Neural cell (in vitro differentiated cells): ENCODE measurements at regions not wholly inside any gene's neighbourhood (a gene's known extent, or its start where the extent isn't known, plus 50 kb on each side); places are given as distances from the start of the nearest gene placed in this dataset.

Source experiments
- H2AFZ ChIP-seq: fragments of 200-600, 300-800 bp; sonication (generic), shearing (Covaris generic); 2 replicates; pipeline ENCODE4 v1.6.0; 2014; ENCODE audit warnings: low read depth, mild to moderate bottlenecking, antibody characterized with exemption, low read length, moderate library complexity
- H3F3A ChIP-seq: fragments of 200-600 bp; shearing (Covaris generic); 2 replicates; pipeline ENCODE4 v1.6.1; 2016; ENCODE audit warnings: mild to moderate bottlenecking, moderate library complexity, mixed read lengths, antibody characterized with exemption, low read length; ENCODE audit not compliant: insufficient read depth, poor library complexity, severe bottlenecking
- H3K27ac ChIP-seq: fragments of 200-600, 300-800 bp; sonication (generic), shearing (Covaris generic); 2 replicates; pipeline ENCODE4 v1.5.1; 2014; ENCODE audit warnings: mild to moderate bottlenecking, low read length, moderate library complexity
- H3K27me3 ChIP-seq: fragments of 300-800, 200-600 bp; sonication (generic), shearing (Covaris generic); 2 replicates; pipeline ENCODE4 v1.6.0; 2014; ENCODE audit warnings: mild to moderate bottlenecking, low read depth, low read length, moderate library complexity; ENCODE audit not compliant: insufficient read depth
- H3K36me3 ChIP-seq: fragments of 300-800, 200-600 bp; sonication (generic), shearing (Covaris generic); 2 replicates; pipeline ENCODE4 v1.5.1; 2014; ENCODE audit warnings: mild to moderate bottlenecking, antibody characterized with exemption, low read length, moderate library complexity; ENCODE audit not compliant: insufficient read depth
- H3K4me2 ChIP-seq: fragments of 300-800, 200-600 bp; sonication (generic), shearing (Covaris generic); 2 replicates; pipeline ENCODE4 v1.6.0; 2014; ENCODE audit warnings: mild to moderate bottlenecking, low read length
- H3K4me3 ChIP-seq: fragments of 300-800, 200-600 bp; sonication (generic), shearing (Covaris generic); 2 replicates; pipeline ENCODE4 v1.5.1; 2014; ENCODE audit warnings: mild to moderate bottlenecking, low read length, moderate library complexity
- H3K79me2 ChIP-seq: fragments of 200-600 bp; shearing (Covaris generic); replicated peaks from 2 replicates; pipeline ENCODE4 v1.6.0; 2014; ENCODE audit warnings: mild to moderate bottlenecking, low read length, moderate library complexity; ENCODE audit not compliant: insufficient read depth
- H3K9ac ChIP-seq: fragments of 300-800, 200-600 bp; sonication (generic), shearing (Covaris generic); 2 replicates; pipeline ENCODE4 v1.6.1; 2016; ENCODE audit warnings: mild to moderate bottlenecking, low read length, mixed read lengths
- H3K9me2 ChIP-seq: fragments of 200-600 bp; shearing (Covaris generic); 2 replicates; pipeline ENCODE4 v1.6.1; 2016; ENCODE audit warnings: mild to moderate bottlenecking, low read length, mixed read lengths; ENCODE audit not compliant: insufficient read depth
- H3K9me3 ChIP-seq: fragments of 200-600, 300-800 bp; sonication (generic), shearing (Covaris generic); 2 replicates; pipeline ENCODE4 v1.6.1; 2016; ENCODE audit warnings: mild to moderate bottlenecking, mixed run types, low read length, moderate library complexity, mixed read lengths
- H4K20me1 ChIP-seq: fragments of 200-600 bp; shearing (Covaris generic); 2 replicates; pipeline ENCODE4 v1.6.1; 2016; ENCODE audit warnings: mild to moderate bottlenecking, mixed run types; ENCODE audit not compliant: insufficient read depth
- EP300 ChIP-seq: fragments of 450-650 bp; conservative IDR thresholded peaks from 2 replicates; pipeline ENCODE4 v1.6.1; 2014; ENCODE audit warnings: antibody characterized with exemption, mild to moderate bottlenecking, moderate library complexity; ENCODE audit not compliant: poor library complexity, severe bottlenecking
- EZH2 ChIP-seq: fragments of 200-600, 300-800 bp; shearing (Covaris generic), sonication (generic); IDR thresholded peaks from 2 replicates; pipeline ENCODE4 v1.6.1; 2014; ENCODE audit warnings: antibody characterized with exemption, low read length, borderline replicate concordance, mild to moderate bottlenecking; ENCODE audit not compliant: insufficient read depth, poor library complexity, severe bottlenecking
- MXI1 ChIP-seq: fragments of 450-650 bp; conservative IDR thresholded peaks from 2 replicates; pipeline ENCODE4 v1.6.1; 2014; ENCODE audit warnings: antibody characterized with exemption, mild to moderate bottlenecking; ENCODE audit not compliant: poor library complexity, severe bottlenecking
- POLR2AphosphoS5 ChIP-seq: IDR thresholded peaks from 2 replicates; pipeline ENCODE4 v1.6.1; 2012
- RAD21 ChIP-seq: fragments of 450-650 bp; conservative IDR thresholded peaks from 2 replicates; pipeline ENCODE4 v1.6.1; 2014; ENCODE audit warnings: antibody characterized with exemption, mild to moderate bottlenecking, moderate library complexity
- REST ChIP-seq: IDR thresholded peaks from 2 replicates; pipeline ENCODE4 v1.6.1; 2012; ENCODE audit warnings: borderline replicate concordance
- SMC3 ChIP-seq: fragments of 450-650 bp; conservative IDR thresholded peaks from 2 replicates; pipeline ENCODE4 v1.6.1; 2014; ENCODE audit warnings: antibody characterized with exemption, mild to moderate bottlenecking, moderate library complexity; ENCODE audit not compliant: poor library complexity
- TAF1 ChIP-seq: IDR thresholded peaks from 2 replicates; pipeline ENCODE4 v1.6.1; 2012; ENCODE audit warnings: low read depth
- TF ChIP-seq, protein P1 (sequence below): fragments of 450-650 bp; IDR thresholded peaks from 2 replicates; pipeline ENCODE4 v1.5.1; 2014; ENCODE audit warnings: antibody characterized with exemption, mild to moderate bottlenecking, moderate library complexity; ENCODE audit not compliant: poor library complexity, severe bottlenecking

GRCh38 chr14:38751459-38751858, 351.6 kb downstream of the SEC23A start:
- H3K9me2 ChIP-seq = no peaks in the 10 kb centered on the region
- H2AFZ ChIP-seq = no peak overlapping the region
- H3F3A ChIP-seq = no peaks in the 10 kb centered on the region
- H3K9me3 ChIP-seq = no peaks in the 10 kb centered on the region
- H3K9ac ChIP-seq = no peak overlapping the region
- no peak overlapping the region for H3K4me3 ChIP-seq
- H3K27me3 ChIP-seq = no peaks in the 10 kb centered on the region
- H3K79me2 ChIP-seq = no peaks in the 10 kb centered on the region
- H3K27ac ChIP-seq = no peak overlapping the region
- H4K20me1 ChIP-seq = no peaks in the 10 kb centered on the region
- no peaks in the 10 kb centered on the region for H3K36me3 ChIP-seq
- no peak overlapping the region for H3K4me2 ChIP-seq
- TF ChIP-seq EZH2 = no peak
- no peak for TF ChIP-seq SMC3
- TF ChIP-seq TAF1 = no peak
- TF ChIP-seq MXI1 = no peak
- TF ChIP-seq, protein P1, sequence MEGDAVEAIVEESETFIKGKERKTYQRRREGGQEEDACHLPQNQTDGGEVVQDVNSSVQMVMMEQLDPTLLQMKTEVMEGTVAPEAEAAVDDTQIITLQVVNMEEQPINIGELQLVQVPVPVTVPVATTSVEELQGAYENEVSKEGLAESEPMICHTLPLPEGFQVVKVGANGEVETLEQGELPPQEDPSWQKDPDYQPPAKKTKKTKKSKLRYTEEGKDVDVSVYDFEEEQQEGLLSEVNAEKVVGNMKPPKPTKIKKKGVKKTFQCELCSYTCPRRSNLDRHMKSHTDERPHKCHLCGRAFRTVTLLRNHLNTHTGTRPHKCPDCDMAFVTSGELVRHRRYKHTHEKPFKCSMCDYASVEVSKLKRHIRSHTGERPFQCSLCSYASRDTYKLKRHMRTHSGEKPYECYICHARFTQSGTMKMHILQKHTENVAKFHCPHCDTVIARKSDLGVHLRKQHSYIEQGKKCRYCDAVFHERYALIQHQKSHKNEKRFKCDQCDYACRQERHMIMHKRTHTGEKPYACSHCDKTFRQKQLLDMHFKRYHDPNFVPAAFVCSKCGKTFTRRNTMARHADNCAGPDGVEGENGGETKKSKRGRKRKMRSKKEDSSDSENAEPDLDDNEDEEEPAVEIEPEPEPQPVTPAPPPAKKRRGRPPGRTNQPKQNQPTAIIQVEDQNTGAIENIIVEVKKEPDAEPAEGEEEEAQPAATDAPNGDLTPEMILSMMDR = no peak
- no peak for TF ChIP-seq POLR2AphosphoS5
- no peak for TF ChIP-seq REST
- no peak for TF ChIP-seq RAD21
- TF ChIP-seq EP300 = no peak

GRCh38 chr14:38749936-38750335, 353.1 kb downstream of the SEC23A start:
- H3F3A ChIP-seq = no peaks in the 10 kb centered on the region
- TF ChIP-seq EZH2 = no peak
- no peak for TF ChIP-seq REST
- TF ChIP-seq, protein P1 = no peak
- no peak for TF ChIP-seq MXI1
- no peak for TF ChIP-seq RAD21
- TF ChIP-seq TAF1 = no peak
- TF ChIP-seq EP300 = no peak
- no peak for TF ChIP-seq POLR2AphosphoS5
- no peak for TF ChIP-seq SMC3
- H3K9ac ChIP-seq = no peak overlapping the region

More at GRCh38 chr14:38749936-38750335, 353.1 kb downstream of the SEC23A start:
- Histone ChIP-seq H3K9me2 (no peaks in the 10 kb centered on the region), H3K79me2 (no peaks in the 10 kb centered on the region), H3K27ac (no peak overlapping the region), H3K4me3 (no peak overlapping the region), H3K4me2 (no peak overlapping the region), H2AFZ (no peak overlapping the region), H3K36me3 (no peaks in the 10 kb centered on the region), H4K20me1 (no peaks in the 10 kb centered on the region), H3K9me3 (no peaks in the 10 kb centered on the region), H3K27me3 (no peaks in the 10 kb centered on the region)
